ENCODE measurements at regions not wholly inside any gene's neighbourhood (a gene's known extent, or its start where the extent isn't known, plus 50 kb on each side); places are given as distances from the start of the nearest gene placed in this dataset.
A peak's percentile ranks its signal among the peaks of the same experiment; 100 is the strongest.
"Not testable (repeated sequence)": the region's sequence is repeated elsewhere in the genome, so short reads cannot be mapped to it uniquely, and the experiment has no call there.

DNA sequence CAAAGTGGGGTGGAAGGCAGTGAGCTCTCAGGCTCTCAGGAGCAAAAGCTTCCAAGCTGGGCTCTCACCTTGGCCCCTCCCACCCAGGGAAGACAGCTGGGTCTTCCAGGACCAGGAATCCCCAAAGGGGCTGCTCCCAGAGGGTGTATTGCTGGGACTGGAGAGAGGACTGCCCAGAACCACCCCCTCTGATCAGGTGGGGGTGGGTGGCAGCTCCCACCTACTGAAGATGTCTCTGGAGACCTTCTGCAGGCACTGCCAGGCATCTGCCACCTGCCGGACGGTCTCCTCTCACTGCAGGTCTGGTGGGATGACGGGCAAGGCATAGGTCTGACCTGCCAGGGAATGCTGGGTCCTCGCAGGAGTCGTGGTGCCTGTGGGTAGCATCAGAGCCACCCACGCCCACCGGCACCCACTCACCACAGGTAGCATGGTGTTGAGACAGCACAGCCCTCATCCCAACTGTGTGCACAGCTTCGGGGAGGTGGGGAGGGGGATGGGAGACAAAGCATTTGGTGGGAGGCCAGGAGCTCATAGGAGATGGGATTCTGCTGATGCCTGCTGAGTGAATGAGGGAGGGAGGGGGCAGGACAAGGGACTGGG lies 103.2 kb downstream of the SINHCAF start:
- Histone ChIP-seq H3K36me3 (ENCODE audit: control insufficient read depth in 2 of 2, insufficient read depth in 1 of 2, low read length in 2 of 2) (no peaks in the 10 kb centered on the region), H3K9me3 (ENCODE audit: control insufficient read depth, insufficient read depth, low read depth, low read length) (no peaks in the 10 kb centered on the region), H3K4me1 (ENCODE audit: control insufficient read depth, insufficient read depth, low read length) (no peaks in the 10 kb centered on the region), H3K27ac (ENCODE audit: extremely low read depth, low read depth, low read length) (no peak overlapping the region), H3K4me3 (ENCODE audit: low read depth, low read length) (no peak overlapping the region)
- no peak for TF ChIP-seq ZNF423 (tag by site-specific recombination; IDR thresholded peaks at IDR 0.05)
- TF ChIP-seq ZNF202 (tag by site-specific recombination; IDR thresholded peaks at IDR 0.05; ENCODE audit: borderline replicate concordance), result no peak
- TF ChIP-seq EGR2 (tag by site-specific recombination; IDR thresholded peaks at IDR 0.05; ENCODE audit: low read depth), result peak; percentile 46
- no peak for TF ChIP-seq ZBTB20 (tag by site-specific recombination; IDR thresholded peaks at IDR 0.05)
- TF ChIP-seq SCRT2 (tag by site-specific recombination; IDR thresholded peaks at IDR 0.05), result no peak
- no peak for TF ChIP-seq ZNF558 (tag by site-specific recombination; IDR thresholded peaks at IDR 0.05)
- TF ChIP-seq ZNF404 (tag by site-specific recombination; IDR thresholded peaks at IDR 0.05), result no peak
- no peak for TF ChIP-seq GLI4 (tag by site-specific recombination; IDR thresholded peaks at IDR 0.05)
- no peak for TF ChIP-seq ZNF768 (tag by site-specific recombination; IDR thresholded peaks at IDR 0.05)
- TF ChIP-seq ZNF324 (tag by site-specific recombination; IDR thresholded peaks at IDR 0.05), result no peak
- TF ChIP-seq ZFHX2 (tag by site-specific recombination; conservative IDR thresholded peaks at IDR 0.05), result peak; percentile 48
- POLR2A ChIA-PET, result no interaction called here
- CTCF ChIA-PET, result no interaction called here

GRCh38 chr12:31223640-31224039 lies 102.3 kb downstream of the SINHCAF start:
- H3K4me3 ChIP-seq (ENCODE audit: low read depth, low read length); POLR2A ChIA-PET; H3K36me3 ChIP-seq (ENCODE audit: control insufficient read depth in 2 of 2, insufficient read depth in 1 of 2, low read length in 2 of 2); CTCF ChIA-PET; H3K27ac ChIP-seq (ENCODE audit: extremely low read depth, low read depth, low read length); H3K9me3 ChIP-seq (ENCODE audit: control insufficient read depth, insufficient read depth, low read depth, low read length); H3K4me1 ChIP-seq (ENCODE audit: control insufficient read depth, insufficient read depth, low read length): not testable (repeated sequence)

GRCh38 chr12:31224768-31225448 lies 101.0 kb downstream of the SINHCAF start:
- CTCF ChIA-PET, result interaction anchor here (0.6 to 0.9 kb wide), 3 partner anchors 9 to 82 kb away, joined by 3 to 4 read pairs (median 3); no protein-coding TSS in a partner anchor
- TF ChIP-seq SP3 (tag by site-specific recombination; IDR thresholded peaks at IDR 0.05) (no peak), ZIC2 (tag by site-specific recombination; IDR thresholded peaks at IDR 0.05) (peak; percentile 88), ZSCAN5A (tag by site-specific recombination; IDR thresholded peaks at IDR 0.05) (no peak), ZNF423 (tag by site-specific recombination; IDR thresholded peaks at IDR 0.05) (no peak)
- H3K4me3 ChIP-seq (ENCODE audit: low read depth, low read length), result no peak overlapping the region
- H3K36me3 ChIP-seq (ENCODE audit: control insufficient read depth in 2 of 2, insufficient read depth in 1 of 2, low read length in 2 of 2), result no peaks in the 10 kb centered on the region
- H3K9me3 ChIP-seq (ENCODE audit: control insufficient read depth, insufficient read depth, low read depth, low read length), result no peaks in the 10 kb centered on the region
- POLR2A ChIA-PET, result no interaction called here
- no peaks in the 10 kb centered on the region for H3K4me1 ChIP-seq (ENCODE audit: control insufficient read depth, insufficient read depth, low read length)
- H3K27ac ChIP-seq (ENCODE audit: extremely low read depth, low read depth, low read length), result no peak overlapping the region

- H3K27ac ChIP-seq (ENCODE audit: extremely low read depth, low read depth, low read length), result no peak overlapping the region
- no peaks in the 10 kb centered on the region for H3K36me3 ChIP-seq (ENCODE audit: control insufficient read depth in 2 of 2, insufficient read depth in 1 of 2, low read length in 2 of 2)
- CTCF ChIA-PET, result interaction anchor here (0.8 to 1.4 kb wide), 5 partner anchors 9 to 378 kb away, joined by 3 to 5 read pairs (median 3); no protein-coding TSS in a partner anchor
- H3K9me3 ChIP-seq (ENCODE audit: control insufficient read depth, insufficient read depth, low read depth, low read length), result no peaks in the 10 kb centered on the region
- POLR2A ChIA-PET, result no interaction called here
- H3K4me3 ChIP-seq (ENCODE audit: low read depth, low read length), result no peak overlapping the region
- H3K4me1 ChIP-seq (ENCODE audit: control insufficient read depth, insufficient read depth, low read length), result no peaks in the 10 kb centered on the region
- TF ChIP-seq SP3 (tag by site-specific recombination; IDR thresholded peaks at IDR 0.05) (no peak), TRIM28 (IDR thresholded peaks at IDR 0.05; ENCODE audit: borderline replicate concordance, low read length) (no peak), HOXA7 (CRISPR knock-in tag; IDR thresholded peaks at IDR 0.05; ENCODE audit: borderline replicate concordance) (no peak), ZNF24 (tag by site-specific recombination; IDR thresholded peaks at IDR 0.05) (no peak), GLI4 (tag by site-specific recombination; IDR thresholded peaks at IDR 0.05) (no peak), ZNF768 (tag by site-specific recombination; IDR thresholded peaks at IDR 0.05) (no peak), ZNF558 (tag by site-specific recombination; IDR thresholded peaks at IDR 0.05) (no peak), ZNF792 (tag by site-specific recombination; IDR thresholded peaks at IDR 0.05) (no peak), ZNF707 (tag by site-specific recombination; IDR thresholded peaks at IDR 0.05) (no peak), ZNF48 (tag by site-specific recombination; IDR thresholded peaks at IDR 0.05) (no peak)
- TF ChIP-seq, protein P1, sequence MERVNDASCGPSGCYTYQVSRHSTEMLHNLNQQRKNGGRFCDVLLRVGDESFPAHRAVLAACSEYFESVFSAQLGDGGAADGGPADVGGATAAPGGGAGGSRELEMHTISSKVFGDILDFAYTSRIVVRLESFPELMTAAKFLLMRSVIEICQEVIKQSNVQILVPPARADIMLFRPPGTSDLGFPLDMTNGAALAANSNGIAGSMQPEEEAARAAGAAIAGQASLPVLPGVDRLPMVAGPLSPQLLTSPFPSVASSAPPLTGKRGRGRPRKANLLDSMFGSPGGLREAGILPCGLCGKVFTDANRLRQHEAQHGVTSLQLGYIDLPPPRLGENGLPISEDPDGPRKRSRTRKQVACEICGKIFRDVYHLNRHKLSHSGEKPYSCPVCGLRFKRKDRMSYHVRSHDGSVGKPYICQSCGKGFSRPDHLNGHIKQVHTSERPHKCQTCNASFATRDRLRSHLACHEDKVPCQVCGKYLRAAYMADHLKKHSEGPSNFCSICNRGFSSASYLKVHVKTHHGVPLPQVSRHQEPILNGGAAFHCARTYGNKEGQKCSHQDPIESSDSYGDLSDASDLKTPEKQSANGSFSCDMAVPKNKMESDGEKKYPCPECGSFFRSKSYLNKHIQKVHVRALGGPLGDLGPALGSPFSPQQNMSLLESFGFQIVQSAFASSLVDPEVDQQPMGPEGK (tag by site-specific recombination; IDR thresholded peaks at IDR 0.05), result no peak
Observed at GRCh38 chr12:31225656-31226535, 100.1 kb downstream of the SINHCAF start.

All from HEK293 (cell line).